SK-N-SH treated with all-trans-retinoic acid at 6 μM for 48 hours (cell line): ENCODE measurements at regions not wholly inside any gene's neighbourhood (a gene's known extent, or its start where the extent isn't known, plus 50 kb on each side); places are given as distances from the start of the nearest gene placed in this dataset.

Experiments
- ARNTL ChIP-seq: fragments of 450-650 bp; formaldehyde crosslinking; IDR thresholded peaks from 2 replicates; pipeline ENCODE4 v1.5.0; 2020; ENCODE audit warnings: low read depth, mild to moderate bottlenecking, moderate library complexity, borderline replicate concordance
- ESRRG ChIP-seq: fragments of 250-450 bp; sonication (Bioruptor Pico); IDR thresholded peaks from 2 replicates; pipeline ENCODE4 v1.6.1; 2021; ENCODE audit warnings: mild to moderate bottlenecking
- PATZ1 ChIP-seq: fragments of 250-450 bp; sonication (Bioruptor Pico); IDR thresholded peaks from 2 replicates; pipeline ENCODE4 v1.8.0; 2020; ENCODE audit warnings: mild to moderate bottlenecking, moderate library complexity, borderline replicate concordance
- PPARA ChIP-seq: fragments of 250-450 bp; sonication (Bioruptor Pico); IDR thresholded peaks from 2 replicates; pipeline ENCODE4 v1.5.0; 2020; ENCODE audit warnings: mild to moderate bottlenecking, borderline replicate concordance
- RARB ChIP-seq: fragments of 250-450 bp; sonication (Bioruptor Pico); IDR thresholded peaks from 2 replicates; pipeline ENCODE4 v1.8.0; 2021; ENCODE audit warnings: mild to moderate bottlenecking, moderate library complexity
- ZFP3 ChIP-seq: fragments of 250-450 bp; sonication (Bioruptor Pico); IDR thresholded peaks from 2 replicates; pipeline ENCODE4 v1.5.0; 2020; ENCODE audit warnings: mild to moderate bottlenecking, moderate library complexity
- ZFP30 ChIP-seq: fragments of 450-650 bp; formaldehyde crosslinking; IDR thresholded peaks from 2 replicates; pipeline ENCODE4 v1.5.0; 2022; ENCODE audit warnings: mild to moderate bottlenecking, moderate library complexity
- ZNF8 ChIP-seq: fragments of 450-650 bp; formaldehyde crosslinking; IDR thresholded peaks from 2 replicates; pipeline ENCODE4 v1.5.0; 2020; ENCODE audit warnings: mild to moderate bottlenecking, moderate library complexity

- no peak for TF ChIP-seq ZFP30
- TF ChIP-seq PPARA (CRISPR knock-in tag): no peak
- no peak for TF ChIP-seq RARB
- TF ChIP-seq ESRRG (CRISPR knock-in tag): no peak
- no peak for TF ChIP-seq ARNTL (CRISPR knock-in tag)
- no peak for TF ChIP-seq ZFP3 (CRISPR knock-in tag)
- TF ChIP-seq ZNF8: no peak
- no peak for TF ChIP-seq PATZ1 (CRISPR knock-in tag)
Observed at GRCh38 chr3:148289159-148289558, 408.5 kb upstream of the AGTR1 start.
